Stomach (tissue), 4 donors: ENCODE measurements at regions not wholly inside any gene's neighbourhood (a gene's known extent, or its start where the extent isn't known, plus 50 kb on each side); places are given as distances from the start of the nearest gene placed in this dataset.

Source experiments
- POLR2A ChIP-seq, 4 donors: fragments of 450-650 bp; IDR thresholded peaks; one replicate each; pipeline ENCODE4 v1.6.1; 2016; ENCODE audit warnings: antibody characterized with exemption in 4 of 4, control low read depth in 2 of 4, mild to moderate bottlenecking in 1 of 4, moderate library complexity in 1 of 4
- TF ChIP-seq, protein P1 (sequence below), 7 experiments: fragments of 450-650 bp in 4 of 7; fragments of 200-600 bp in 3 of 7; sonication (generic) in 3 of 7; IDR thresholded peaks; one replicate each; pipeline ENCODE4 v1.5.1; 2016 to 2019; ENCODE audit warnings: antibody characterized with exemption in 7 of 7, control low read depth in 2 of 7, mild to moderate bottlenecking in 1 of 7

DNA sequence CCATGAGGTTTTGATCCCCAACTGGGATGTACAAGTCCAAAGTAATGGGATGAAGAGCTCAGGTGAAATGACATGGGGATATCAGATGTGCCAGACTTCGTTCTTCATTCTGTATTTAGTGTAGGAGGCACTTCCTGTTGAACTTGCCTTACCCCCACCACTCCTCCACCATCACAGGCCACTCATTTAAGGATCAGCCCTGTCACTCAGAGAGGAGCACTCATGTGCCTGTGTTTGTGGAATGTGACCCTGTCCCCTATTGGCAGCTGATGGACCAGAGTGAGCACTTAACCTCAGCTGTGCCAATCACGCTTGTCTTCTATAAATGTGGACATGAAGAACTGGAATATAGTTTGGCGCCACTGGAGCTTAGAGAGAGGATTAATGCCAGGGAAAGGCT, 91.4 kb upstream of the CTTNBP2NL start:
- TF ChIP-seq, protein P1, sequence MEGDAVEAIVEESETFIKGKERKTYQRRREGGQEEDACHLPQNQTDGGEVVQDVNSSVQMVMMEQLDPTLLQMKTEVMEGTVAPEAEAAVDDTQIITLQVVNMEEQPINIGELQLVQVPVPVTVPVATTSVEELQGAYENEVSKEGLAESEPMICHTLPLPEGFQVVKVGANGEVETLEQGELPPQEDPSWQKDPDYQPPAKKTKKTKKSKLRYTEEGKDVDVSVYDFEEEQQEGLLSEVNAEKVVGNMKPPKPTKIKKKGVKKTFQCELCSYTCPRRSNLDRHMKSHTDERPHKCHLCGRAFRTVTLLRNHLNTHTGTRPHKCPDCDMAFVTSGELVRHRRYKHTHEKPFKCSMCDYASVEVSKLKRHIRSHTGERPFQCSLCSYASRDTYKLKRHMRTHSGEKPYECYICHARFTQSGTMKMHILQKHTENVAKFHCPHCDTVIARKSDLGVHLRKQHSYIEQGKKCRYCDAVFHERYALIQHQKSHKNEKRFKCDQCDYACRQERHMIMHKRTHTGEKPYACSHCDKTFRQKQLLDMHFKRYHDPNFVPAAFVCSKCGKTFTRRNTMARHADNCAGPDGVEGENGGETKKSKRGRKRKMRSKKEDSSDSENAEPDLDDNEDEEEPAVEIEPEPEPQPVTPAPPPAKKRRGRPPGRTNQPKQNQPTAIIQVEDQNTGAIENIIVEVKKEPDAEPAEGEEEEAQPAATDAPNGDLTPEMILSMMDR (IDR thresholded peaks at IDR 0.05) = no peak
- no peak for TF ChIP-seq POLR2A (IDR thresholded peaks at IDR 0.05)
